HG03460 (cell line): ENCODE measurements at regions not wholly inside any gene's neighbourhood (a gene's known extent, or its start where the extent isn't known, plus 50 kb on each side); places are given as distances from the start of the nearest gene placed in this dataset.

Experiments
- ATAC-seq: cut with Tn5 transposase; IDR thresholded peaks from one replicate; pipeline ENCODE4 v1.9.1; 2021; ENCODE audit not compliant: unreplicated experiment

GRCh38 chr17:71229070-71229469 lies 891.8 kb upstream of the SOX9 start:
- no peak for ATAC-seq

- no peak for ATAC-seq
These were observed 887.8 kb upstream of the SOX9 start for GRCh38 chr17:71232801-71233559.

GRCh38 chr17:71234349-71234748 lies 886.5 kb upstream of the SOX9 start:
- ATAC-seq, result no peak

GRCh38 chr17:71237903-71238538 lies 882.8 kb upstream of the SOX9 start:
- no peak for ATAC-seq

- no peak for ATAC-seq
These were observed 873.3 kb upstream of the SOX9 start for GRCh38 chr17:71247441-71248015.

GRCh38 chr17:71251276-71251675 lies 869.5 kb upstream of the SOX9 start:
- ATAC-seq, result no peak

- no peak for ATAC-seq
These were observed 868.9 kb upstream of the SOX9 start for GRCh38 chr17:71251951-71252350.

GRCh38 chr17:71252436-71252835 lies 868.4 kb upstream of the SOX9 start:
- no peak for ATAC-seq

- no peak for ATAC-seq
These were observed 863.7 kb upstream of the SOX9 start for GRCh38 chr17:71257096-71257495.

GRCh38 chr17:71260366-71260940 lies 860.4 kb upstream of the SOX9 start:
- ATAC-seq, result no peak

- ATAC-seq, result no peak
These were observed 858.2 kb upstream of the SOX9 start for GRCh38 chr17:71262586-71262985.

- ATAC-seq, result no peak
These were observed 853.2 kb upstream of the SOX9 start for GRCh38 chr17:71267668-71268067.

GRCh38 chr17:71269201-71269600 lies 851.6 kb upstream of the SOX9 start:
- ATAC-seq, result no peak

- no peak for ATAC-seq
These were observed 847.4 kb upstream of the SOX9 start for GRCh38 chr17:71273441-71273840.

- ATAC-seq, result no peak
These were observed 844.7 kb upstream of the SOX9 start for GRCh38 chr17:71276079-71276478.

GRCh38 chr17:71283486-71283885 lies 837.3 kb upstream of the SOX9 start:
- no peak for ATAC-seq

- no peak for ATAC-seq
These were observed 836.6 kb upstream of the SOX9 start for GRCh38 chr17:71284032-71284755.

GRCh38 chr17:71286625-71287024 lies 834.2 kb upstream of the SOX9 start:
- ATAC-seq, result no peak

- ATAC-seq, result no peak
These were observed 833.6 kb upstream of the SOX9 start for GRCh38 chr17:71287071-71287823.

GRCh38 chr17:71292006-71292405 lies 828.8 kb upstream of the SOX9 start:
- ATAC-seq, result no peak

GRCh38 chr17:71296005-71296404 lies 824.8 kb upstream of the SOX9 start:
- ATAC-seq, result no peak
